GM12865 (cell line): ENCODE measurements at regions not wholly inside any gene's neighbourhood (a gene's known extent, or its start where the extent isn't known, plus 50 kb on each side); places are given as distances from the start of the nearest gene placed in this dataset.

Source experiments
- DNase-seq: peaks from one replicate; pipeline ENCODE4 v3.0.0; 2010; ENCODE audit warnings: low read depth
- H3K4me3 ChIP-seq: 2 replicates; pipeline ENCODE4 v1.5.1; 2011; ENCODE audit warnings: mild to moderate bottlenecking, low read depth, low read length, control low read depth
- CTCF ChIP-seq: IDR thresholded peaks from 2 replicates; pipeline ENCODE4 v1.5.1; 2011; ENCODE audit warnings: low read length, control low read depth, low read depth, inconsistent platforms; ENCODE audit not compliant: insufficient read depth; ENCODE audit errors: missing control alignments

- no peak for TF ChIP-seq CTCF
- no peak overlapping the region for H3K4me3 ChIP-seq
These were observed 145.1 kb upstream of the GPR26 start for GRCh38 chr10:123521076-123521475.

GRCh38 chr10:123521556-123521955 lies 144.6 kb upstream of the GPR26 start:
- no peak overlapping the region for H3K4me3 ChIP-seq
- no peak for DNase-seq
- TF ChIP-seq CTCF, result no peak

More at GRCh38 chr10:123521076-123521475, 145.1 kb upstream of the GPR26 start:
- no peak for DNase-seq

- no peak for TF ChIP-seq CTCF
- DNase-seq, result peak; percentile 77
- H3K4me3 ChIP-seq, result no peak overlapping the region
These were observed 143.3 kb upstream of the GPR26 start for GRCh38 chr10:123522702-123523312.

GRCh38 chr10:123523833-123524232 lies 142.3 kb upstream of the GPR26 start:
- DNase-seq, result no peak
- TF ChIP-seq CTCF, result no peak
- no peak overlapping the region for H3K4me3 ChIP-seq

GRCh38 chr10:123526356-123527064 lies 139.6 kb upstream of the GPR26 start:
- no peak for DNase-seq
- H3K4me3 ChIP-seq, result no peak overlapping the region
- TF ChIP-seq CTCF, result no peak

GRCh38 chr10:123527151-123527550 lies 139.0 kb upstream of the GPR26 start:
- H3K4me3 ChIP-seq, result no peak overlapping the region
- no peak for TF ChIP-seq CTCF
- no peak for DNase-seq
